ENCODE measurements at regions not wholly inside any gene's neighbourhood (a gene's known extent, or its start where the extent isn't known, plus 50 kb on each side); places are given as distances from the start of the nearest gene placed in this dataset.

DNA sequence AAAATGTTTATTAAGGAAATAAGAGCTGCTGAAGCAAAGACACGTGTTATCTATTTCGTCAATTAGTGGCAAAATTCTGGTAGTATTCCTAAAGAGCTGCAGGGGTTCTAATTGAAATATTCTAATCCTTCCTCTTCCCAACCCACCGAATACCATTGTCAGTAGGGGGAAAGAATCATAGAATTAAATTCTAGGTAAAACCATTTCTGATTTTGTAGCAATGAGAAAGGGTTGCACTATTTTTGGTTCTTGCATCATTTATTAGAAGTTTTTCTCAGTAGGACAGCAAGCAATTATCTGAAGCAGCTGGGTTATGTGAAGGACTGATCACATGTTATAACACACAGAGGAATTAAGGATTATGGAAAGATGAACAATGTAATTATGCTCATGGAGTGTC is 80.3 kb upstream of the SEMA6A start:
- no peak overlapping the region for H3K4me3 ChIP-seq (ENCODE audit: low read length)
- TF ChIP-seq ZNF274 (IDR thresholded peaks at IDR 0.05; ENCODE audit: low read depth, low read length) = no peak

- no peak for TF ChIP-seq ZNF274 (IDR thresholded peaks at IDR 0.05; ENCODE audit: low read depth, low read length)
- H3K4me3 ChIP-seq (ENCODE audit: low read length) = no peak overlapping the region
These were observed 78.3 kb upstream of the SEMA6A start for GRCh38 chr5:116652903-116653302.

DNA sequence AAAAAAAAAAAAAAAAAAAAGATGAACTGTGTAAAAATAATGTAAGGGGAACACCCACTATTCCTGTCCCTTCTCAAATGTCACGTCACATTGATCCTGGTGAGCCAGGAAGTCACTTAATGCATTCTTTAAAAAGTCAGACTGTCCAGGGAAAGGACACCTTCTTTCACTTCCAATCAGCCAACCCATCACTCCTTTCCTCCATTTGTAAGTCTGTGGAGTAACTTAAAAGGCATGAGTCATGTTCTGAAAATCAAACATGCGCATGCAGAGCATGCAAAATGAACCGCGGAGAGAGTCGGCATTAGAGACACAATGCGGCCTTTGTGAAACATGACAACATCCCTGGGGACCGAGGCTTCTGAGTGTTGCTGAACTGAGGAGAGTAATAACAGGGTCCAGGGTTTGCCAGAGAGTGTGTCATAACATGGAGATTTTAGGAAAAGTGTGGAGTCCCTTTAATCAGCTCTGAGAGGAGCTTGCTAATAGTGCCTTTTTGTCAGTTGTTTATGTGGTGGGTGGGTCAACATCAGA is 77.6 kb upstream of the SEMA6A start:
- no peak overlapping the region for H3K4me3 ChIP-seq (ENCODE audit: low read length)
- no peak for TF ChIP-seq ZNF274 (IDR thresholded peaks at IDR 0.05; ENCODE audit: low read depth, low read length)

DNA sequence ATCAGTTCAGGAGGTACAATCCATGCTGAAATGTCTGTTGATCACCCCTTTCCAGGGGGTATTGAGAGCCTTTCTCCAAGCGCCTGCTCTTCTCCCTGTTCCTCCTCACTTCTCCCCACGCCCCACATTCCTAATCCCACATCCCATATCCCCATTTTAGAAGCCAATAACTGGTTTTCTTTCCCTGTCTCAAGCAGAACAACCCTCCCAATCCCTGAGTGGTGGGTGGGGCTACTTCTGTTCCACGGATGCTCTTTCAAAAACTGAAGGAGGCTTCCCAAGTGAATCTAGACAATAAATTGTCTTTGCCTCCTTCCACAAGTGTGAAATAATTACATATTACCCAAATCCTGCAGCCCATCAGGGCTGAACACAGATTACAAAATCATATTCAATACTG is 77.0 kb upstream of the SEMA6A start:
- no peak for TF ChIP-seq ZNF274 (IDR thresholded peaks at IDR 0.05; ENCODE audit: low read depth, low read length)
- no peak overlapping the region for H3K4me3 ChIP-seq (ENCODE audit: low read length)

DNA sequence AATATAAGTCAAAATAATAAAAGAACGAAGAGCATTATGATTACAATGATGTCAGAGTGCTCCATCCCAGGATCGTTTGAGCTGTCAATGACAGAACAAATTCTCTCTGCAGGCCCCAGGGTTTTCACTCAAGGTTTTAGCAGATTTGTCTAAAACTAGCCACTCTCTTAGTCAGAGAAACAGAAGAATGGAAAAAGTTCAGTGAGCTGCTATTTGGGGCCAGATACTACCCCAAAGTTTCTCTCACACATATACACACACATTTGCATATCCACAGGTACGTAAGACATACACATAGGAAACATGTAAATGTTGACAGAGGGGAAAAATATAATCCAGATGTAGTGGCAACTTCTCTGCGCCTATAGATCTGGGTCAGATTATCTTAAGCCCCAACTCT is 76.3 kb upstream of the SEMA6A start:
- no peak for TF ChIP-seq ZNF274 (IDR thresholded peaks at IDR 0.05; ENCODE audit: low read depth, low read length)
- H3K4me3 ChIP-seq (ENCODE audit: low read length) = no peak overlapping the region

GRCh38 chr5:116650544-116650943 is 75.9 kb upstream of the SEMA6A start:
- no peak overlapping the region for H3K4me3 ChIP-seq (ENCODE audit: low read length)
- TF ChIP-seq ZNF274 (IDR thresholded peaks at IDR 0.05; ENCODE audit: low read depth, low read length) = no peak

GRCh38 chr5:116646611-116647289 is 72.1 kb upstream of the SEMA6A start:
- no peak overlapping the region for H3K4me3 ChIP-seq (ENCODE audit: low read length)
- no peak for TF ChIP-seq ZNF274 (IDR thresholded peaks at IDR 0.05; ENCODE audit: low read depth, low read length)

GRCh38 chr5:116645627-116646026 is 71.0 kb upstream of the SEMA6A start:
- TF ChIP-seq ZNF274 (IDR thresholded peaks at IDR 0.05; ENCODE audit: low read depth, low read length) = no peak
- no peak overlapping the region for H3K4me3 ChIP-seq (ENCODE audit: low read length)

GRCh38 chr5:116640236-116640635 is 65.6 kb upstream of the SEMA6A start:
- H3K4me3 ChIP-seq (ENCODE audit: low read length) = no peak overlapping the region
- TF ChIP-seq ZNF274 (IDR thresholded peaks at IDR 0.05; ENCODE audit: low read depth, low read length) = no peak

DNA sequence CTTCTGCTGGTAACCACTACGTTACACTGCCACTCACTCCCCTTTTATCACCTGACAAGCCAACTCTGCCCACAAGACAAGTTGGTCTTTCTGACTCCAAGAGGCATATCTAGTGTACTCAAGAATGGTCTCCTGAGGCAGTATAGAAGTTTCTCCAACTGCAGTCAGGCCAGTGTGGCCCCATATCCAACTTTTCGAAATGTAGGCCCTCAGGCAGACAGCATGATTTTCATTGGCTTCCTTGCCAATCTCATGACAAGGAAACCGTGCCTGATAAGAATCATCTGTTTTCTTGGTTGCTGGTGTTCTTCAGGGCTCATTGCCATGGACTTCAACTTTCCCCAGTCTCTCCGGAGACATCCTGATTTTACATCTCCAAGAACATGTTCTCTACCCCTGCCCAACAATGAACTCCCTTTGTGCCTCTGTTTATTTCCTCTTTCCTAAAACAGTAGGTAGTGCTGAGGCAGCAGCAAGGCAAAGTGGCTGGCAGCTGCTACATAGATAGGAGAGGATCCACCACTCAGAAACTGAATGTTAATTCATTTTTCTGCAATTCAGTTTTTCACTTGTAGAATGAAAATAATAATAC is 62.6 kb upstream of the SEMA6A start:
- TF ChIP-seq ZNF274 (IDR thresholded peaks at IDR 0.05; ENCODE audit: low read depth, low read length) = no peak
- H3K4me3 ChIP-seq (ENCODE audit: low read length) = no peak overlapping the region

GRCh38 chr5:116632890-116633289 is 58.3 kb upstream of the SEMA6A start:
- TF ChIP-seq ZNF274 (IDR thresholded peaks at IDR 0.05; ENCODE audit: low read depth, low read length) = no peak
- H3K4me3 ChIP-seq (ENCODE audit: low read length) = no peak overlapping the region

DNA sequence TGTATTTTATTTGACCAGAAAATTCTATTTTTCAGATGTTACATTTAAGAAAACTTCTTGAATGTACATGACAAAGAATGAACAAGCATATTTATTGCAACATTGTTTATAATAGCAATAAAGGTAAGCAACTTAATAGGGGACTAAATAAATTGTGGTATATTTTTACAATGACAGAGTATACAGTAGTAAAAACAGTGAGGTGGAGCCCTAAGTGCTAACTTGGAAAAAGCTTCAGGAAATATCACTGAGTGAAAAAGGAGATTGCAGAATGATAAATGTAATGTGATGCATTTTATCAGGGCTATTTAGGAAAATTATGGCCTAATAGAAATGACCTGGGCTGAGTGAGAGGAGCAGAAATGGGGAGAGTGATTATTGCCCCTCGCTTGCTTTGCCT is 56.5 kb upstream of the SEMA6A start:
- TF ChIP-seq ZNF274 (IDR thresholded peaks at IDR 0.05; ENCODE audit: low read depth, low read length) = no peak
- no peak overlapping the region for H3K4me3 ChIP-seq (ENCODE audit: low read length)

DNA sequence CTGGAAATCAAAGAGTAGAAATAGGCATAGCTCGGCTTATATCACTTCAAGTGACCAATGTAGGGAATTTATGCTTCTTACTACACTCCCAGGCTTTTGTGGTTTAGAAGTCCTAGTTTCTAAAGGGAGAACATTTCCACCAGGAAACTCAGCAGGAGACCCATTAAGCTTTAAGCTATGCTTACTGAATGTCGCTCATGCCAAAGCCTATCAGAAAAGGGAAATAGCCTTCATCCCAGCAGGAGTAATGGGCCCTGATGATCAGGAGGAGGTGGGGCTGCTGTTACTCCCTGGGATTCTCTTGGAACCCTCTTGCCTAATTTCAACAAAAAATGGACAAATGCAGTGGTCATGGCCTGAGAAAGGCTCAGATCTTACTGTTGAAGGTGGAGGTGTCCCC is 54.5 kb upstream of the SEMA6A start:
- no peak overlapping the region for H3K4me3 ChIP-seq (ENCODE audit: low read length)
- TF ChIP-seq ZNF274 (IDR thresholded peaks at IDR 0.05; ENCODE audit: low read depth, low read length) = no peak

DNA sequence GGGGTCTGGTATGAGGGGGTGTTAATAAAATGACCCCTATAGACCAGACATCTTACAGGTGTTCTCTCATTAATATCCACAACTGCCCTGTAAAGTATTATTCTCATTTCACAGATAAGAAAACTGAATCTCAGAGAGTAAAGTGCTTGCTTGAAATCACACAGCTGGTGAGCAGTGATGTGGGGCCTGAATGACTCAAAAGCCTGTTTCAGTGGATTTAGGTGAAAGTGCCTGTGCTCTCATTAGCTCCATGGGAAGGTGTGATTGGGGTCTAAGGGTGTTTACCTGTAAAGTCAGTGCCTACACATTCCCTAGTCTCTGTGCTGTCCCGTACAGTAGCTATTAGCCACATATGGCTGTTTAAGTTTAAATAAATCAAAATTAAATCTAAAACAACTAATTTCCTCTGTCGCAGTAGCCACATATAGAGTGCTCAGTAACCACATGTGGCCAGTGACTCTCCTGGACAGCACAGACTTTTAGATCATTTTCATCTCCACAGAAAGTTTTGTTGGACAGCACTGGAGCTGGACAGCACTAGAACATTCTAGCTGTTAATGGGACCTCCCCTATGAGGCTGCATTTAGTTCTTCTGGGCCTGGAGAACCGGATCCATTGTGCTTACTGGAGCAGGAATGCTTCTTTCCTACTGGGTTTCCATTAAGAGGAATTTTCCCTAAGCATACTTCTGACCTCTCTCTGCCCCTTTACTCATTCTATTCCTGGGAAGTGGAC is 52.5 kb upstream of the SEMA6A start:
- no peak overlapping the region for H3K4me3 ChIP-seq (ENCODE audit: low read length)

DNA sequence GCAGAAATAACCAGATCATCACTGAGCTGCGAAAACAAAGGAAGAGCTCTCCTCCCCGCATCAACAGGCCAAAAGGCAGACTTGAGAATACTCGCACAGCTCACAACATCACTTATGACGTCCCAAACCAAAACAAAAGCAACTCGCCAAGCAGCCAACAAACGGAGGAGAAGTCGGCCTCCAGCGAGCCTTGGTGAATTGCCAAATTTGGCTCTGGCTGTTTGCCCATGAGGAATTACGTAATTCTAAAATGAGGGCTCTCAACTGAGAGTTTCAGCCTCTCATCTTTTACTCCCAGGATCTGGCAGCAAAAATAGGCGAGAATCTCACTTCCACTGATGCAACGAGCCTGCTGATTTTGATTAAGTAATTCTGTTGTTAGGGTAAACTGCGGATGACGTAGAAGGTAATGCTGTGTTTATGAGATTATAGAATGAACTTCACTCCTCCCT is 51.7 kb upstream of the SEMA6A start:
- TF ChIP-seq ZNF274 (IDR thresholded peaks at IDR 0.05; ENCODE audit: low read depth, low read length) = no peak
- no peak overlapping the region for H3K4me3 ChIP-seq (ENCODE audit: low read length)

More for the DNA sequence above, 52.5 kb upstream of the SEMA6A start:
- no peak for TF ChIP-seq ZNF274 (IDR thresholded peaks at IDR 0.05; ENCODE audit: low read depth, low read length)

Data from GM08714 (cell line).